ENCODE measurements at regions not wholly inside any gene's neighbourhood (a gene's known extent, or its start where the extent isn't known, plus 50 kb on each side); places are given as distances from the start of the nearest gene placed in this dataset.

- no peak for TF ChIP-seq CTCF (IDR thresholded peaks at IDR 0.05; ENCODE audit: insufficient read depth, low read depth, low read length)
- Histone ChIP-seq H3K4me3 (ENCODE audit: low read depth, low read length) (no peak overlapping the region), H3K36me3 (ENCODE audit: control insufficient read depth, insufficient read depth, low read length) (no peaks in the 10 kb centered on the region), H3K27me3 (ENCODE audit: control insufficient read depth, insufficient read depth, low read length) (no peaks in the 10 kb centered on the region)
- ChIA-PET CTCF (no interaction called here), POLR2A (no interaction called here)
- DNase-seq (ENCODE audit: low read depth): no peak
Observed at GRCh38 chr6:74366634-74367033, 670.6 kb downstream of the CD109 start.

- no peaks in the 10 kb centered on the region for H3K36me3 ChIP-seq (ENCODE audit: control insufficient read depth, insufficient read depth, low read length)
- ChIA-PET CTCF (no interaction called here), POLR2A (no interaction called here)
- no peak for DNase-seq (ENCODE audit: low read depth)
- no peak overlapping the region for H3K4me3 ChIP-seq (ENCODE audit: low read depth, low read length)
- TF ChIP-seq CTCF (IDR thresholded peaks at IDR 0.05; ENCODE audit: insufficient read depth, low read depth, low read length): no peak
- H3K27me3 ChIP-seq (ENCODE audit: control insufficient read depth, insufficient read depth, low read length): no peaks in the 10 kb centered on the region
Observed at GRCh38 chr6:74362391-74362790, 666.4 kb downstream of the CD109 start.

- ChIA-PET CTCF (no interaction called here), POLR2A (no interaction called here)
- Histone ChIP-seq H3K36me3 (ENCODE audit: control insufficient read depth, insufficient read depth, low read length) (no peaks in the 10 kb centered on the region), H3K4me3 (ENCODE audit: low read depth, low read length) (no peak overlapping the region), H3K27me3 (ENCODE audit: control insufficient read depth, insufficient read depth, low read length) (no peaks in the 10 kb centered on the region)
- TF ChIP-seq CTCF (IDR thresholded peaks at IDR 0.05; ENCODE audit: insufficient read depth, low read depth, low read length): no peak
- no peak for DNase-seq (ENCODE audit: low read depth)
Observed at GRCh38 chr6:74357321-74357720, 661.3 kb downstream of the CD109 start.

- no peak for TF ChIP-seq CTCF (IDR thresholded peaks at IDR 0.05; ENCODE audit: insufficient read depth, low read depth, low read length)
- ChIA-PET CTCF (interaction anchor here (1.4 kb wide), 1 partner anchor 13 kb away, joined by 3 read pairs; no protein-coding TSS in a partner anchor), POLR2A (no interaction called here)
- DNase-seq (ENCODE audit: low read depth): no peak
- no peak overlapping the region for H3K4me3 ChIP-seq (ENCODE audit: low read depth, low read length)
- H3K36me3 ChIP-seq (ENCODE audit: control insufficient read depth, insufficient read depth, low read length): no peaks in the 10 kb centered on the region
- H3K27me3 ChIP-seq (ENCODE audit: control insufficient read depth, insufficient read depth, low read length): no peaks in the 10 kb centered on the region
Observed at GRCh38 chr6:74356391-74356790, 660.4 kb downstream of the CD109 start.

GRCh38 chr6:74346936-74347535 is 651.0 kb downstream of the CD109 start:
- DNase-seq (ENCODE audit: low read depth): no peak
- ChIA-PET CTCF (interaction anchor here (1.8 kb wide), 1 partner anchor 861 kb away, joined by 5 read pairs; no protein-coding TSS in a partner anchor), POLR2A (no interaction called here)
- TF ChIP-seq CTCF (IDR thresholded peaks at IDR 0.05; ENCODE audit: insufficient read depth, low read depth, low read length): no peak
- no peaks in the 10 kb centered on the region for H3K36me3 ChIP-seq (ENCODE audit: control insufficient read depth, insufficient read depth, low read length)
- H3K4me3 ChIP-seq (ENCODE audit: low read depth, low read length): no peak overlapping the region
- H3K27me3 ChIP-seq (ENCODE audit: control insufficient read depth, insufficient read depth, low read length): no peaks in the 10 kb centered on the region

Measured in BJ (cell line).